ENCODE measurements at regions not wholly inside any gene's neighbourhood (a gene's known extent, or its start where the extent isn't known, plus 50 kb on each side); places are given as distances from the start of the nearest gene placed in this dataset.

DNA sequence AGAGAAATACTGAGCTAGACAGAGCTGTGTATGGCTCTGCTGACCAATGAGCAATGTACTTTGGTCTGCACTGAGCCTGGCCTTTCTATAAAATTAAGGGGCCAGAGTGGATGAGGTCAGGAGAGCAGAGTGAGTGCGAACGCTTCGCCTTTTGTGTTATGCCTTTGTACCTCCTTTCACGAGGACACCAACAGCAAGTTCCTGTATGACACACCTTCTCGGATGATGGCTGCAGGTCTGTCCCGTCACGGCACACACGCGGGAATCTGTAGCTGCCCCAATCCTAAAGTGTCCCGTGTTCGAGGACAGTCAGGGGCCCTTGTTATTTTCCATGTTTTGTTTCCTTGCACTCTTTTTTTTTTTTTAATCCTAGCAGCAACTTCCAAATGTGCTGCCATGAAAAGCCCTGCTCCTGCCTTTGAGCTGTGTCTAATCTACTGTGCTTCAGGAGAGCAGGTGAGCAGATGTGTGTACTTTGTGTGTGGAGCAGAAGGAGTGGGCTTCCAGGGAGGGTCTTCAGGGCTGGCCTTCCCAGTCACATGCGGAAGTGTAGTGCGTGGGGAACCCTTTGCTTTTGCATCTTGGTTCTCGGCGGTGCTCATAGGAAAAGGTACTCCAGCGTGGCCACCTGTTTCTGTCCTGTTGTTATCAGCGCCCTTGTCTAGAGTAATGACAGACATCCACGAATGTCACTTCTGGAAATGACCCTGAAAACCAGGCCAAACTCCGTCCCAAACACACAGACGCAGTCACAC is 213.2 kb downstream of the NDUFA10 start:
- Histone ChIP-seq H3K27ac (peak overlapping the region in 1 of 4 donors; percentile 19), H3K4me3 (no peak overlapping the region), H3K27me3 (no peaks in the 10 kb centered on the region), H3K4me1 (peaks cover 8 to 21% (median 12%) of the 10 kb centered on the region in 4 donors), H3K9me3 (no peaks in the 10 kb centered on the region), H3K36me3 (no peaks in the 10 kb centered on the region)
- no peak for DNase-seq
- 91 to 94% methylated on average over 17 to 20 of the region's 20 CpGs for WGBS, 2 donors (ENCODE audit: low coverage in 1 of 2)
- intact Hi-C loops (cut with DNase I; ENCODE audit: low total_unique reads) (no loop called here), in situ Hi-C loops (cut with MboI; ENCODE audit: low pct_ligation_motif_present in 1 of 4, low pct_unique_long_range_greater_than_20kb in 1 of 4, low sequenced_read_pairs in 3 of 4) (no loop called here)
- TF ChIP-seq CTCF (IDR thresholded peaks at IDR 0.05) (no peak), POLR2A (IDR thresholded peaks at IDR 0.05) (no peak), POLR2AphosphoS5 (IDR thresholded peaks at IDR 0.05) (no peak), EP300 (IDR thresholded peaks at IDR 0.05; ENCODE audit: low read depth) (no peak)

DNA sequence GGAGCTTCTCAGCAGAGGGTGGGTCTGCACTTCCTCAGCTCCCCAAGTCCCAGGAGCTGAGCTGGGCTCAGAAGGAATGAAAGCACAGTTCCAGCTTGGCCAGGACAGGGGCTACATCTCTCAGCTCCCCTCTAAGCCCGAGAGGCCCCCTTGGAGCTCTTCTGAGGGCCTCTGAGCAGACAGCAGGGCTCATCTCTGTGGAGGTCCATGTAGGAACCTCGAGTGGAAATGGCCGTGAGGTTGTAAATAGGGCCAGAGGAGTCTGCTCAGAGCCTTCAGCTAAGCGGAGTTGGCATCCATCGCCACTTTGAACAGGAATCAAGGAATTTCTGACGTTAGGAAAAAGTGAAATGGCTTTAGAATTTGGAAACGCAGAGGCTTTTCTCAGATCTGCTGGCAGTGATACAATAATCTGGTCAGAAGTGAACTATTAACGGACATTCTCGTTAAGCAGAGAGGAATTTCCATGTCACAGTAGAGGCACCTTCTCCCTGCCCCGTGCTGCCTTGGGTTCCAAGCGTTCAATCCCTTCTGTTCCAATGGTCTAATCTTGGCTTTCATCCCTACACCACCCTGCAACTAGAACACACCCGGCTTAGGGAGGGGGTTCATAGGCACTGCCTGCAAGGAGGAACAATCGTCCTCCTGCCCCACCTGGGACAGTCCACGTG is 213.9 kb downstream of the NDUFA10 start:
- 59 to 61% methylated on average over 7 to 14 of the region's 14 CpGs for WGBS, 2 donors (ENCODE audit: low coverage in 1 of 2)
- peak overlapping the region in 1 of 4 donors; percentile 19 for H3K27ac ChIP-seq
- intact Hi-C loops (cut with DNase I; ENCODE audit: low total_unique reads), result no loop called here
- DNase-seq, result no peak
- no peaks in the 10 kb centered on the region for H3K9me3 ChIP-seq
- H3K27me3 ChIP-seq, result no peaks in the 10 kb centered on the region
- no peaks in the 10 kb centered on the region for H3K36me3 ChIP-seq
- in situ Hi-C loops (cut with MboI; ENCODE audit: low pct_ligation_motif_present in 1 of 4, low pct_unique_long_range_greater_than_20kb in 1 of 4, low sequenced_read_pairs in 3 of 4), result no loop called here
- H3K4me3 ChIP-seq, result no peak overlapping the region
- TF ChIP-seq POLR2AphosphoS5 (IDR thresholded peaks at IDR 0.05) (no peak), EP300 (IDR thresholded peaks at IDR 0.05; ENCODE audit: low read depth) (no peak), CTCF (IDR thresholded peaks at IDR 0.05) (no peak), POLR2A (IDR thresholded peaks at IDR 0.05) (no peak)
- peaks cover 8 to 21% (median 12%) of the 10 kb centered on the region in 4 donors for H3K4me1 ChIP-seq

DNA sequence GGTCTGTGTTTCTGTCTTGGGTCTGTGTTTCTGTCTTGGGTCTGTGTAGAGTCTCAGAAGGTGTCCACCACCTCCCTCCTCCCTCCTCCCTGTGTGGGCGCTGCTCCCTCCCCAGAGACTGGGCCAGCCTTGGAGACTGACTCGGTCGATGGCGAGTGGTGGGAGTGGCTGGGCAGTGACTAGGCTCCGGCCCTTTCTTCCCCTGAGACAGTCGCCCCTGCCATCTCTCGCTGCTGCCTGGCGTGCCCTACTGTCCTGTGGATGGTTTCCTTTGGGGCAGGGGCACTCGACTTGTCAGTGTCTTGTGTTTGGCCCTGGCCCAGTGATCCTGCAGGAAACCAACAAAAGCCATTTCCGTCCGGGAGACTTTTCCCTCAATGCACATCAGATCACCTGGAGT is 215.8 kb downstream of the NDUFA10 start:
- TF ChIP-seq EP300 (IDR thresholded peaks at IDR 0.05; ENCODE audit: low read depth), result no peak
- TF ChIP-seq CTCF (IDR thresholded peaks at IDR 0.05), result no peak
- TF ChIP-seq POLR2A (IDR thresholded peaks at IDR 0.05), result no peak
- TF ChIP-seq POLR2AphosphoS5 (IDR thresholded peaks at IDR 0.05), result no peak
- Histone ChIP-seq H3K9me3 (no peaks in the 10 kb centered on the region), H3K4me1 (peaks cover 6 to 14% (median 11%) of the 10 kb centered on the region in 4 donors), H3K27ac (no peak overlapping the region), H3K36me3 (no peaks in the 10 kb centered on the region), H3K27me3 (no peaks in the 10 kb centered on the region), H3K4me3 (no peak overlapping the region)
- DNase-seq, result no peak
- in situ Hi-C loops (cut with MboI; ENCODE audit: low pct_ligation_motif_present in 1 of 4, low pct_unique_long_range_greater_than_20kb in 1 of 4, low sequenced_read_pairs in 3 of 4) (no loop called here), intact Hi-C loops (cut with DNase I; ENCODE audit: low total_unique reads) (no loop called here)
- WGBS, 2 donors (ENCODE audit: low coverage in 1 of 2), result 69% methylated on average over 11 of the region's 11 CpGs; no CpG with 5 or more reads in 1 of the 2 donors

GRCh38 chr2:239807568-239807967 is 217.6 kb downstream of the NDUFA10 start:
- Histone ChIP-seq H3K27me3 (no peaks in the 10 kb centered on the region), H3K27ac (no peak overlapping the region), H3K4me1 (no peaks in the 10 kb centered on the region), H3K36me3 (no peaks in the 10 kb centered on the region), H3K9me3 (no peaks in the 10 kb centered on the region), H3K4me3 (no peak overlapping the region)
- WGBS, 2 donors (ENCODE audit: low coverage in 1 of 2), result 84 to 92% methylated on average over 4 to 10 of the region's 10 CpGs
- intact Hi-C loops (cut with DNase I; ENCODE audit: low total_unique reads), result no loop called here
- in situ Hi-C loops (cut with MboI; ENCODE audit: low pct_ligation_motif_present in 1 of 4, low pct_unique_long_range_greater_than_20kb in 1 of 4, low sequenced_read_pairs in 3 of 4), result no loop called here
- no peak for DNase-seq
- TF ChIP-seq POLR2AphosphoS5 (IDR thresholded peaks at IDR 0.05) (no peak), EP300 (IDR thresholded peaks at IDR 0.05; ENCODE audit: low read depth) (no peak), POLR2A (IDR thresholded peaks at IDR 0.05) (no peak), CTCF (IDR thresholded peaks at IDR 0.05) (no peak)
